ENCODE measurements at regions not wholly inside any gene's neighbourhood (a gene's known extent, or its start where the extent isn't known, plus 50 kb on each side); places are given as distances from the start of the nearest gene placed in this dataset.

GRCh38 chr11:8321876-8322275, 58.2 kb upstream of the LMO1 start:
- DNase-seq, result no peak

GRCh38 chr11:8320076-8320475, 56.4 kb upstream of the LMO1 start:
- no peak for DNase-seq

GRCh38 chr11:8318536-8318935, 54.9 kb upstream of the LMO1 start:
- DNase-seq, result no peak

GRCh38 chr11:8317159-8317558, 53.5 kb upstream of the LMO1 start:
- DNase-seq, result no peak

- DNase-seq, result no peak
These were observed 52.3 kb upstream of the LMO1 start for GRCh38 chr11:8315954-8316353.

- no peak for DNase-seq
These were observed 51.8 kb upstream of the LMO1 start for GRCh38 chr11:8315463-8315862.

GRCh38 chr11:8314916-8315315, 51.2 kb upstream of the LMO1 start:
- DNase-seq, result no peak

GRCh38 chr11:8313504-8314090, 49.9 kb upstream of the LMO1 start:
- DNase-seq, result no peak
